ENCODE measurements at regions not wholly inside any gene's neighbourhood (a gene's known extent, or its start where the extent isn't known, plus 50 kb on each side); places are given as distances from the start of the nearest gene placed in this dataset.

DNA sequence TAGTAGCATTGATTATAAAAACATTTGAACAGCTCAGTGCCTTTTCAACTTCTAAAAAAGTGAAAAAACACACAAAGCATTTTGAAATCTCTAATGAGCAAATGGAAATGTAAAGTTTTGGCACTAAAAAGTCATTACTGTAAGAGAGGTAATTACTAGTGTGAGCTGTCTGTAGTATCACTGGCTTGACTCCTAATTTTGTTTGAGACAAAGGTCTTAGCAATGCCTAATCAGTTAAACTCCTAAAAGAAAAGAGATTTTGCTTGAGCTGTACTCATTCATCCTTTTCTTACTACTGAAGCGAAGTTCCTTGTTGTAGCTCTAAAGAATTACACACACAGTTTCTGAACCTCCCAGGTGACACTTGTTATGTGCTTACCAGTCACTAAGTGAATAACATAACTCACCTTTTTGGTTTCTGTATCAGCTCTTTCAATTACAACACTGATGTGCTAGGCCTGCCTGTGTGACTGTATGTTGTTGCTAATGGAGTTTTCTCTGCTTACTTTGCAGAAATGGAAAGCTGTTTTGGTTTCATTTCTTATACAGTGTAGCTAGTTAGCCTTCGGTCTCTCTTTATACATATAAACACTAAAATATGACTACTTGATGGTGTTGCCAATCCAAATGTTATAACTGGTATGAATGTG is 924.4 kb upstream of the TENM4 start:
- DNase-seq: no peak

DNA sequence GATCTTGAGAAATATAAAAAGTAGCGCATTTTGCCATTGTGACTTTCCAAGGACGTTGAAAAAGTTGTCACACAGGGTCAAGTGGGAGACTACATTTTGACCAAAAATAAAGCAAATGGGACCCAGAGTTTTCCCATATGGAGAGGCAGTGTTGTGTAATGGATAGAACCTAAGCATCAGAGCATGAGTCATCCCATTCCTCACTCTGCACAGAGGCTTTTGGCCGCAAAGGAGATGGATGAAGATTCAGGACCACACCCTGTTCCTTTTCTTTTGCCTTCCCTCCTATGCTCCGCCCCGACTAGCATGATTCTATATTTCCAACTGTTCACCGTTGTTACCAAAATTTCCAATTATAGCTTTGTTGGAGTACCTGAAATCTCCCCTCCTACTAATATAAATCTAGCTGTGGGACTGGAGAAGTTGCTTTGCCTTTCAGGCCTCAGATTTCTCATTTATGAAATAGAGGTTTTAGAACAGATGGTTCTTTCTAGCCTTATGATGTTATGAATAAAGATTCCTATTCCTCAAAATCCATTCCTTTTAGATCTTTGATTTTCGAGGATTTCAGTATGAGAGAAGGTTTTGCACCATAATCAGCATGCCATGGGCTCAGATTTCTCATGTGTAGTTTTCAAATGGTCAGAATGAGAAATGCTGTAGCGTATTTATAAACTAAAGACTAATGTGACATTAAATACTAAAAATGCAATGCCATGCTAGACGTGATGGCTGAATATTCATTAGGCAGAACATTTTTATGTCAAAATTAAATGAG is 921.9 kb upstream of the TENM4 start:
- DNase-seq: no peak

DNA sequence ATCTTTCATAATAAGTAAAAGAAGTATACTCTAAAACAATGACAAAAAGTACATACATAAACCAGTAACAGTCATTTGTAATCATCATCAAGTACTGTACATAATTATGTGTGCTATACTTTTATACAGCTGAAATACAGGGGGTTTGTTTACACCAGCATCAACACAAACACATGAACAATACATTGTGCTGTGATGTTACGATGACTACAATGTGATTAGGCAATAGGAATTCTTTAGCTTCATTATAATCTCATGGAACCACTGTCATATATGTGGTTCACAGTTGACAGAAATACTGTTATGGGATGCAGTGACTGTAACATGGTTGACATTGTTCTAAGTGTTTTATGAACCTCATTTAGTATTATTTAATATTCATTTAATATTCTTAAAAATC is 914.4 kb upstream of the TENM4 start:
- no peak for DNase-seq

DNA sequence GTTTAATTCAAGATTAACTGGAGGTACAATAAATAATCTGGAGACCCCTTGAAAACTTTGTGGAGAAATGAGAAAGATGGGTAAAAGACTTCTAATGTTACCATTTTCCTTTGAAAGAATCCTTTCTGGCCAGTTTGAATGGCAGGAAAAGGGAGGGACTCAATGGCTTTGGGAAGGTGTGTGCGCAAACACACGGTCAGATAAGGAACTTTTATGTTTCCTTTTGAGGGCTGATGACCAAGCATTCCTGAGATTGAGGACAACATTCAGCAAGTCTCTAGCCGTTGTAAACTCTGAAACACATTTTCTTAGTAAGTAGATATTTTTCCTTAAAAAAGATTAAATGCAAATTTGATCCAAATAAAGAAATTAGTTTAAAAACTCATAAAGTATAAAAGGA is 909.7 kb upstream of the TENM4 start:
- no peak for DNase-seq

DNA sequence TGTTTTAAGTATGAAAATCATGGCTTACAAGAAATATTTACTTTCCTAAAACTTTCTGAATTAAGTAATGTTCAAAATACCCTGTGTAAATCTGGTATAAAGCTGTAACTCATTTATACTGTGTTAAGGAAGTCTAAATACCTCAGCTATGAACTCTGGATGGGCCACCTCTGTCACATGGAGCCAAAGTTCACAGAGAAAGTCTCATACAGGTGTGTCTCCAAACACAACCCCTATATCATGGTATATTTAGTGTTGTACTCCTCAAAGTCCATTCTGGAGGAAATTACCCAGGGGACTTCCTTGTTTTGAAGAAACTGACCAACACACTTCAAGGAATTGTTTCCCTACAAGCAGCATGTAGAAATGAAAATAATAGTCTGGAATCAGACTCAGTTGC is 909.2 kb upstream of the TENM4 start:
- DNase-seq: no peak

DNA sequence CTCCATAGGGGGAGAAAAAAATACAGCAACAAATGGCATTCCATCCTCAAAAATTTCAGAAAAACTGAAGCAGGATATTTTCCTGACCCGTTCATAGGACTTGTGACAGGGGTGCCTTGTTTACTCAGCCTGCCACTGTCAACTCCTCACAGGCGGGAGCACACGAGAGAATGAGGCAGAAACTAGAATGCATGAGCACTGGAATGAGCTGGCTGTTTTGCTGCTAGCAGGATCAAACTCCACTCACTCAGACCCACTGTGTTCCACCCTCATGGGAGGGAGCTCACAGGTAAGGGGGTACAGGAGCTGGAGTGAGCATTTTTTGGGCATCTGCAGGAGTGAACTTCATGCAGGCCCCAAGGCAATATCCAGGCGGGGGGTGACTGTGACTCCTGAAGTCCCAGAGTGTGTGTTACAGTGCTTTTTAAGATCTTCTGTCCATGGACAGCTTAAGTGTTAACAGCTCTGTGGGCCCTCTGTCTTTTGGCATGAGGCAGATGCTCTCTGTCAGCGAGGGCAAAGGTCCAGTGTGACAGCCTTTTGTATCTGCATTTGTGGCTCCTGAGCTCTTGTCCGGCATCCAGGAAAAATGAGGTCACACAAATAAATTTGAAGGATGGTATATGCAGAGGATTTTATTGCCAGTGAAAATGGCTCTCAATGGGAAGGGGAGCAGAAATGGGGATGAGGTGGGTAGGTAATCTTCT is 905.7 kb upstream of the TENM4 start:
- DNase-seq: peak; percentile 22

DNA sequence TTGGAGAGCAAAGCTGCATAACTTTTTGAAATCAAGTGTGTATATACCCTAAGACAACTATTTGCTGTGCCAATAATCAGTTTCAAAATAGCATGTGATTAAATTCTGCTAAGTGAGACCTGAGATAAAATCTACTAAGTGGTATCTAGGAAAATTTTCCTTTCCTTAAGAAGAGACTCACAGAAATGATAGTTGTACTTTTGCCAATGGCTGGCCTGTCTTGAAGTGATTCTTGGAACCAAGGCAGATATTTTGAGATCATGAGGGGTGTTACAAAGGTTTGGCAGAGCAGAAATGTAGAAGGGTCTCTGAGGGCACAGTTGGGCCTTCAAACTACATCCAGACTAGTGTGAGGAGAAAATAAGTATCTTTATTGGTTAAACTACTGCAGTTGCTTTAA is 902.6 kb upstream of the TENM4 start:
- no peak for DNase-seq

DNA sequence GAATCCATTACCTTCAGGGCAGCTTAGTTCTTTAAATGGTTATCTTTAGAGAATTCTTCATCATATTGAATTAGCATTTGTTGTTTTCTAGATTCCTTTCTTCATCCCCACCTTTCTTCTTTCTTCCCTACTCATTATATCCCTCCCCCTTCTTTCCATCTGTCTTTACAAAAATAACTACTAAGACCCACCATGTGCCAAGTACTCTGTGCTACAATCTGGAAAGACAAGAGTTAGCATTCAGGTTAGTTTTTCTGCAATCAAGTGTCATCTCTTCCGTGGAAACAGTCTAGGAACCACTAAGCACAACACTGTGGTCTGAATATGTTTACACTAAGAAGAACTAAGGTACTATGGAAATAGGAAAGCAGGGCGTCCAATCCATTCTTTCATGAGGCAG is 897.4 kb upstream of the TENM4 start:
- no peak for DNase-seq

DNA sequence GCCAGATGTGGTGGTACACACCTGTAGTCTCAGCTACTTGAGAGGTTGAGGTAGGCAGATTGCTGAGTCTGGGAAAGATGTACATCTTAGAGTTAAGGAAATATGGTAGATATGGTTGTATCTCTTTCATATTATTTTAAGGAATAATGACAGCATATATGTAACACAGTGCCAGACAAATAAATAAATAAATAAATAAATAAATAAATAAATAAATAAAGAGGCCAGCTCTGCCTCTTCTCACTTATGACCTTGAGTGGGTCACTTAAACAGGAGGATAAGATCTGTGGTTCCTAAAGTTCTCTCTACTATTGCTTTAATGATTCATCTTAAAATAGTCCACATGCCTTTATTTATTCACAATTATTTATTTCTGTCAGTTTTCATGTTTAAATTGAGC is 890.9 kb upstream of the TENM4 start:
- no peak for DNase-seq

DNA sequence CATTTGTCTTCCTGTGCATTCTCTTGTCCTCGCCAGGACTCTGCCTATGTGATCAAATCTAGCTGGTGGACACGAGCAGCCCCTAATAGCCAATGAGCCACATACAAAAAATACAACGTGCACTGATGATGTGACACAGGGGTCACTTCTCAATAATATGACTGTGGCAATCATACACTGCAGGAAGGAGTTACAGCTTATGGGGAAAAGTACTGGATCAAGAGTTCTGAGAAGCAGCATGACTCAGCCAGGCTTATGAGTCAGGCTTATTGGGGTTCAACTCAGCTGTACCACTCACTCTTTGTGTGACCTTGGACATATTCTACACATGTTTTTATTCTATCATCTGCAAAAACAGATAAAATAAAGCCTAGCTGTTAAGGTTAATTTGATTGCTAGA is 889.4 kb upstream of the TENM4 start:
- no peak for DNase-seq

DNA sequence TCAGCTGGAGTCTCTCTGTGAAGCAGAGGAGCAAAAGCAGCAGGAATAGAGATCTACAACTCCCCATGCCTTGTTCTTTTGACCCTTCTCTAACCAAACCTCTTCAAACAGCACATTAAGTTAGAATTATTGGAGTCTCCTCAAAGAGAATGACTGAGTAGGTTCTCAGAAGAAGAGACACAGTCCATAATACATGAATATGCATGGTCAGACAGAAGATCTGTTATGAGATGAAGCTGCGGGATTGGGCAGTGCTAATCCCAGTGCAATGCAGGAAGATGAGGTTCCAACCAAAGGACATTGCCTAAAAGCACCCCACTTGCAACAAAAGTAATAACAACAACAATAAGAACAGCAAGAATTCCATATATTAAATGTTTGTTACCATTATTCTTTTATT is 887.9 kb upstream of the TENM4 start:
- DNase-seq: no peak

DNA sequence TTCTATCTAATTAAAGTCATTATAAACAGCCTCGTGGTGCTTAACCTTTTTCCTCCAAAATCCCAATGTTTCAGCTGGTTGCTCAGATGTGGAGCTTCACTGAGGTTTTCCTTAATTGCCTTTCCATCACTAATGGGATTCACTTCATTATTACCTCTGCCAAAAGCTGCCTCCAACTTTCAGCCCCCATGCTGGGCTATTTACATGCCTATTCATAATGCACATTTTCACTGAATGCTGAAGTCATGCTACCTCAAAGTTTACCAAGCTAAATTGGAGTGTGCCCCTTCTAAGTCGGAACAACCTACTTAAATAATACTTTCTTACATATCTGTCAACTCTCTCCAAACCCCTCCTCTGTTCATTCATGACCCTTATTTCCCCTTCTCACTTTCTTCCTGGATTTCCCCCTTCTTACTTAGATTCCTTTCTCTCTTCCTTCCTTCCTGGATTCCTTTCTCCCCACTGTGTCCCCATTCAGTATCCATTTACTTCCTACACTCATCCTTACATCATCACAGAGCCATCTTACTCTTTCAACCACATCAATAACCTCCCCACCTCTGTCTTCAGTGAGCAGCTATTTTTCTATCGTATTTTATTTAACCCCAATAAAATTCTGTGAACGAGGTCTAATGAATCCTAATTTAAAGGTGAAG is 887.3 kb upstream of the TENM4 start:
- DNase-seq: no peak

DNA sequence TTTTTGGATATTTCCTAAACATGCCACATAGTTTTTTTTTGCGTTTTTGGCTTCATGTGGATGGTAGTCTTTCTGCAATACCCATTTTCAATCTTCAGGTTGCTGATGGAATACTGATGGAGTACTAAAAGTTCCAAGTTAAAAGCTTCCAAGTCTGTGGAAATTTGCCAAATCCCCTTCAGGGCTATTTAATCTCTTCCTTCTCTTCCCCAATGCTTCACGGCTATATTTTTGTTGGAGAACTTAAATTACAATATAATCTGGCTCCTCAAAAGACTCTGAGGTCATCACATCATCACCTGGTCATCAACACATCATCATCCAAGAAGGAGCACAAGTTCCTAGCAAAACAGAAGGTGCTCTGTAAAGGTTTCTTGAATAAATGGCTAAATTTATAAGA is 881.0 kb upstream of the TENM4 start:
- DNase-seq: no peak

DNA sequence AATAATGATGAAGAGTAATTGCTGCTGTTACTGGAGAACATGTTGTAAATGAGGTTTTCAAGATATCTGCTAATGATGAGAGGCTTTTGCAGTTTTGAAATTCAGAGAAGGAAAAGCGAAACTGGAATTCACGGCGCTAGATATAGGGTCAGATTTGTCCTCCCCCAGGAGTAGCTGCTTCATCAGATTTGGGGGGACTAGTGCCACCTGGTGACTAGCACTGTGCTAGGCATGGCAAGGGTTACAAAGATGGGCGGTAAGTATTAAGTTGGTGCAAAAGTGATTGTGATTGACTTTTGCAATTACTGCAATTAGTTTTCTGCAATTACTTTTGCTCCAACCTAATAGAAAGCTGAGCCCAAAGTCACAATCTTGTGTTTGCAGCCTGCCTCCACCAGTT is 879.9 kb upstream of the TENM4 start:
- no peak for DNase-seq

DNA sequence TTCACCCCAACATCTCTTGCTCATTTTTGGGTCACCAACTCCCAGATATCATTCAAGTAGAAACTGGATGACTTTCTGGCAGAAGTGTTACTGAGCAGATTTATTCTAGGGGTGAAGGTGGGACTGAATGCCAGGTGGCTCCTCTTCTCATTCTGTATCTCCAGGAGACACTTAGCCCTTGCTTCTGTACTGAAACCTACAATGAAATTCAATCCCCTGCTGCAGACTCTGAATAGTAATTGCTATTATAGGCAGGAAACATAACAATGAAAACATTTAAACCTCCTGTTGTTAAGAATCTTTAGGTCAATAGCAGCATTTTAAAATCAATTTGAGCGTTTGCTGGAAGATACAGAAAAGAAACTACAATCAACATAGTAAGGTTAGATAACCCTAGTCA is 879.4 kb upstream of the TENM4 start:
- no peak for DNase-seq

DNA sequence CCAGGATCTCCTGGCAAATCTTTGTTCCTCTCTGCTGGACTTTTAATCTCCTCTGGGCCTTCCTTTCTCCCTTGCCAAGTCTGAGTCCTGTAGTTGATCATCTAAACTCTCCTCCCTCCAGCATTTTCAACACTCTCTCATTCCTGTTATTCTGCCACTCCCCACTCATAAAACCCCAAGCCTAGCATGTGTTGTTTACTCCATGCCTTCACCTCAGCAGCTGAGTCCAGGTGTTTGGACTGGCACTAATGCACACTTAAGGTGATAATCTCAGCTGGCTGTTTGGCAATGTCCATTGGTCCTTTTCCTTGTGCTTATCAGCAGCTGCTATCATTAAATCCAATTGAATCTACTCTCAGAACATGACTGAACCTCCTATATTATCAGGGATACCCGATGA is 876.8 kb upstream of the TENM4 start:
- no peak for DNase-seq

DNA sequence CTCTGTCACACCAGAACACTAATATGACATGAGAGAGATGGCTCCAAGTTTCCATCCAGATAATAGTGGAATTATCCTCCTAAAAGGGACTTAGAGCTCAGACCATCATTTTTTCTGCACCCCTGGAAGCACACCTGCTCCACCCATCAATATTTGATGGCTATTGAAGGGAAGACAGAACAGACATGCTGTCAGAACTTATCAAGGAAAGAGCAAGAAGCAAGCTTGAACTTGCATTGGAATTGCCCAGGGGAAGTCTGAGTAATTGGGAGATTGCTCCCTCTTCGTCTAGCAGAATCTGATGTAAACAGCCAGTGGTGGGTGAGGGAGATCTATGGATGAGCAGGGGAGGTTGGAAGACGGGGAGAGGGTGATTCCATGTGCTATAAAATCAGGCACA is 874.4 kb upstream of the TENM4 start:
- DNase-seq: peak; percentile 64

DNA sequence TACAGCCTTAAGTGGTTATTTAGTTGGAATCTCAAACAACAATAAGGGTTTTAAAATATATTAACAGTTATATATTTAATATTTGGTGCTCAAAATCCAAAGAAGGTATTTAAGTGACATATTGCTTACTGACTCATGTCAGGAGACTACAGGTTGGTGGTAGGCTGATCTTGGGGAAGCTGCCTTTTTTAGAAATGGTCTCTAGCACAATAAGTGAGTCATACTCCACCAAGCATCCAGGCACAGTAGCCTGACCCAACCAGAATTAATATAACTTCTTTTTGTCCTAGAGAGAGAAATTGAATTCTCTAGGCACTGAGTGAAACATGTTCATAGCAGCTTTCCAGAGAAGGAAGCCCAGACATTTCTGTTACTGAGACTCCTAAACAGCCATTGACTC is 868.5 kb upstream of the TENM4 start:
- no peak for DNase-seq

DNA sequence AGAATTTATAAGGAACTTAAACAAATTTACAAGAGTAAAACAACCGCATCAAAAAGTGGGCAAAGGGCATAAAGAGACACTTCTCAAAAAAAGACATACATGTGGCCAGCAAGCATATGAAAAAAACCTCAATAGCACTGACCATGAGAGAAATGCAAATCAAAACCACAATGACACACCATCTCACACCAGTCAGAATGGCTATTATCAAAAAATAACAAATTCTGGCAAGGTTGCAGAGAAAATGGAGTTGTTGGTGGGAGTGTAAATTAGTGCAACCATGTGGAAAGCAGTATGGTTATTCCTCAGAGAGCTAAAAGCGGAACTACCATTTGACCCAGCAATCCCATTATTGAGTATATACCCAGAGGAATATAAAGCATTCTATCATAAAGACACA is 866.8 kb upstream of the TENM4 start:
- no peak for DNase-seq

DNA sequence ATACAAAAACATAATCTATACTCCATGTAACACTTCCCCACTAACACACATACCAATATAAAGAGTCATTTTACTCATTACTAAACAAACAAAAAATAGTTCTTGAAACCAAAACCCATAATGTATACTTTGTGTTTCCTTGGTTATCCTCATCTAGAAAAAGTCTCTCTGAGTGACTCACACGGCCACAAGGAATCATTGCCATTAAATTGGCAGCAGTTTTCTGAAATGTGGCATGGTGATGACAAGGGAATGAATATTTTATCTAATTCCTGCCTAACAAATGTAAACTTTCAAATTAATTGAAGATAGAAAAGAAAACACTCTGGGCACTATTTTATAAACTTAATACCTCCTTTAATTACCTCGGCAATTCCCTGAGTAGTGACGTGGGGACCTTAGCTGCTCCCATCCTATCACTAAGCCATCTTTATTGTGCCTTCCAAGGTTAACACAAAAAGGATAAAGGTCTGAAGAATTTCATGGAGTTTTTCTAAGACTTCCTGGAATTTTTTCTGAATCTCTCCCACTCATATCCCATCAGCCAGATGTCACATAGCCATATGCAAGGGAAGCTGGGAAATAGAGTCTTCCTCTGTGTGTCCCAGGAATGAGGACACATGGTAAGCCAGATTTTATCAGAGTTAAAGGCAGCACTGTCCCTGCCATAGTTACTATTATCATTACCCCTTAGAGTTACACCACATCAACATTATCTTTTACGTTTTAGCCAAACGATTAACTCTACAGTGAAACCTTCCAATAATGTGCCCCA is 857.2 kb upstream of the TENM4 start:
- DNase-seq: no peak

DNA sequence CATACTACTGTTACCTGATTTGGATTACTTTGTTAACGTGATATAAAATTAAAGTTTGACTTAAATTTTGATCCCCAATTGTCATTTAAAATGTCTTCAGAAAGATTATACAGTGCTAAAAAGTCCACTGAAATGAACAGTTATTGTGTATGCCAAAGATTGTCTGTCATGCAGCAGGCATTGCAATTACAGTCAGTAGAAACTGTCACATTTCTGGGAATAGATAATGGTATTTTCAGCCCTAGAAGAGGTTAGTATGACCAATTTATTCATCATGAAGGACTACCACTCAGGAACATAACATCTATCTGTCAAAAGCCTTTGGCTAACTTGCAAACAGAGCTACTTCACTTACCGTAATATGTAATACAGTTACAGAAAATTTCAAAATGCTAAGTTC is 852.5 kb upstream of the TENM4 start:
- no peak for DNase-seq

DNA sequence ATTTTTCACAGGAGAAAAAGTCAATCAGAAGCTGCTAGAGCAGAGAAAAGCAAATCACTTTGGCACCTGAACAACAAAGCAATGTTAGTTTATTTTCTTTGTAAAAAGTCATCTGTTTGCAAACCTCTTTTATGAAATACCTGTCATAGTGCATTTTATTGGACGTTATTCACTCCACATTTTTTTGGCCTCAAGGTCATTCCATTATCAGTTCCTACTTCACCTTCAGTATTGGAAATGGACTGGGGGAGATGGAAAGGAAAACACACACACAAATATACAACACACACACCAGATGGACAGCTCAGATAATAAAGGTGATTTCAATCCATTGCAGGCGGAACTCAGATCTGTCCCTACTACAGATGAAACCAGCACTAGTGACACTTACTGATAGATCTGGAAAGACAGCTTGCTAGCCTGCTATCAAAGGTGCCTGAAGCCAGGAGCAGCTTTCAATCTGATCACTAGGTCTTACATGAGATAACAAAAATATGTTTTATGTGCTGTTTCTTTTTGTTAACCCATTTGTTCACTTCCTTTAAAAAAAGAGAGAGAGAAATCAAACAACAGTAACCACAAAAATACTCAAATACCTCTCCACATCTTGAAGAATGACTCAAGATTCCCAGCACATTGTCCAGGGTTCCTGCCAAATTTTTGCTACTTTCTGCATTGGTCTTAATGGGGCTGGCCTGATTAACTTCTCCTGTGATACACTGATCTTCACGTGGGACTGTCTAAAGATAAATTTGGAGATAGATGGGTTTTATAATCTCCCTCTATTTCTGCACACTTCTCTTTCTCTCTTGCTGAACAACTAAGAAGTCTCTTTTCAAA is 844.3 kb upstream of the TENM4 start:
- DNase-seq: no peak

Measured in retina (tissue), 1 donor.